Upper lobe of left lung (tissue), 6 donors: ENCODE measurements at regions not wholly inside any gene's neighbourhood (a gene's known extent, or its start where the extent isn't known, plus 50 kb on each side); places are given as distances from the start of the nearest gene placed in this dataset.
A peak's percentile ranks its signal among the peaks of the same experiment; 100 is the strongest.

Source experiments
- ATAC-seq, 2 donors: fragments of 200-7000 bp; cut with Tn5 transposase; one replicate each; pipeline ENCODE4 v1.9.1; 2022; ENCODE audit warnings: mild to moderate bottlenecking in 2 of 2, moderate library complexity in 2 of 2; ENCODE audit not compliant: low FRiP score in 2 of 2
- DNase-seq, 2 donors: peaks; one replicate each; pipeline ENCODE4 v3.0.0-alpha.2; 2019 to 2020
- H3K27ac ChIP-seq, 4 donors: fragments of 200-600 bp; sonication (generic); one replicate each; pipeline ENCODE4 v1.5.1; 2016 to 2019
- H3K27me3 ChIP-seq, 4 donors: fragments of 200-600 bp; sonication (generic); one replicate each; pipeline ENCODE4 v1.5.1; 2017 to 2019
- H3K36me3 ChIP-seq, 4 donors: fragments of 200-600 bp; sonication (generic); one replicate each; pipeline ENCODE4 v1.5.1; 2016 to 2019
- H3K4me1 ChIP-seq, 4 donors: fragments of 200-600 bp; sonication (generic); one replicate each; pipeline ENCODE4 v1.5.1; 2018 to 2019
- H3K4me3 ChIP-seq, 4 donors: fragments of 200-600 bp; sonication (generic); one replicate each; pipeline ENCODE4 v1.5.1; 2017 to 2019; ENCODE audit warnings: mild to moderate bottlenecking in 2 of 4, moderate library complexity in 1 of 4
- H3K9me3 ChIP-seq, 4 donors: fragments of 200-600 bp; sonication (generic); one replicate each; pipeline ENCODE4 v1.5.1; 2018 to 2019
- EP300 ChIP-seq, 4 donors: sonication (generic); formaldehyde crosslinking; IDR thresholded peaks; one replicate each; pipeline ENCODE4 v1.5.1; 2017; ENCODE audit warnings: antibody characterized with exemption in 4 of 4, control low read depth in 2 of 4
- POLR2A ChIP-seq, 4 donors: fragments of 450-650 bp; IDR thresholded peaks; one replicate each; pipeline ENCODE4 v1.5.1; 2016 to 2017; ENCODE audit warnings: antibody characterized with exemption in 4 of 4, mild to moderate bottlenecking in 2 of 4
- POLR2AphosphoS5 ChIP-seq, 2 donors: sonication (generic); formaldehyde crosslinking; IDR thresholded peaks; one replicate each; pipeline ENCODE4 v1.5.1; 2017; ENCODE audit warnings: antibody characterized with exemption in 2 of 2
- WGBS, 2 donors: methylation state at CpG; one replicate each; pipeline ENCODE4 v1.1.5; 2017 to 2018; 5-methylcytosine and 5-hydroxymethylcytosine counted together
- TF ChIP-seq, protein P1 (sequence below), 6 experiments: fragments of 450-650 bp in 4 of 6; fragments of 200-600 bp in 2 of 6; sonication (generic) in 2 of 6; IDR thresholded peaks; one replicate each; pipeline ENCODE4 v1.5.1; 2016 to 2019; ENCODE audit warnings: antibody characterized with exemption in 6 of 6
- donor health status: DM: no; HTN: no; CAD: no; lungs with moderate emphysema.
- donor health status: DM: no; HTN: yes; CAD: no; lungs with severe emphysema.

DNA sequence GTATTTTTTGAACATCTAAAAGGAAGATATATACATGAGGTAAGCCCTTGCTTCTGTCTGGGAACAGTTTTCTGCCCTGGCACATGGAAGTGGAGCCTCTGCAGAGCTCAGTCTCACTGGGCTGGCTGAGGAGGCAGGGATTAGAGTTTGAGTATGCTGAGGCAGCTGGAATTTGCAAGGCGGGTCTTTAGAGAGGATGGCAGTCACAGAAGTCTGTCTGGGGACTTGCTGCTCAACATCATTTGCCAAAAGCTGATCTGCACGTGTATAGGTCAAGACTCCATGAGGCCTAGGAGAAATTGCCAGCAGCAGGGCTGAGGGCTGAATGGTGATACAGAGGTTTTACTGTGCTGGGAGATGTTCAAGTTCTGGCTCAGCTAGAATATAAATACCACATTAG lies 163.6 kb upstream of the ANK2 start:
- no peaks in the 10 kb centered on the region for H3K36me3 ChIP-seq
- WGBS, 2 donors, result 84 to 94% methylated on average over 2 of the region's 2 CpGs
- ATAC-seq (no peak), DNase-seq (no peak)
- H3K4me3 ChIP-seq, result no peak overlapping the region
- no peak overlapping the region for H3K27ac ChIP-seq
- no peaks in the 10 kb centered on the region for H3K9me3 ChIP-seq
- no peaks in the 10 kb centered on the region for H3K4me1 ChIP-seq
- H3K27me3 ChIP-seq, result no peaks in the 10 kb centered on the region
- TF ChIP-seq, protein P1, sequence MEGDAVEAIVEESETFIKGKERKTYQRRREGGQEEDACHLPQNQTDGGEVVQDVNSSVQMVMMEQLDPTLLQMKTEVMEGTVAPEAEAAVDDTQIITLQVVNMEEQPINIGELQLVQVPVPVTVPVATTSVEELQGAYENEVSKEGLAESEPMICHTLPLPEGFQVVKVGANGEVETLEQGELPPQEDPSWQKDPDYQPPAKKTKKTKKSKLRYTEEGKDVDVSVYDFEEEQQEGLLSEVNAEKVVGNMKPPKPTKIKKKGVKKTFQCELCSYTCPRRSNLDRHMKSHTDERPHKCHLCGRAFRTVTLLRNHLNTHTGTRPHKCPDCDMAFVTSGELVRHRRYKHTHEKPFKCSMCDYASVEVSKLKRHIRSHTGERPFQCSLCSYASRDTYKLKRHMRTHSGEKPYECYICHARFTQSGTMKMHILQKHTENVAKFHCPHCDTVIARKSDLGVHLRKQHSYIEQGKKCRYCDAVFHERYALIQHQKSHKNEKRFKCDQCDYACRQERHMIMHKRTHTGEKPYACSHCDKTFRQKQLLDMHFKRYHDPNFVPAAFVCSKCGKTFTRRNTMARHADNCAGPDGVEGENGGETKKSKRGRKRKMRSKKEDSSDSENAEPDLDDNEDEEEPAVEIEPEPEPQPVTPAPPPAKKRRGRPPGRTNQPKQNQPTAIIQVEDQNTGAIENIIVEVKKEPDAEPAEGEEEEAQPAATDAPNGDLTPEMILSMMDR (IDR thresholded peaks at IDR 0.05), result no peak
- TF ChIP-seq POLR2AphosphoS5 (IDR thresholded peaks at IDR 0.05) (no peak), EP300 (IDR thresholded peaks at IDR 0.05) (no peak), POLR2A (IDR thresholded peaks at IDR 0.05) (no peak)

DNA sequence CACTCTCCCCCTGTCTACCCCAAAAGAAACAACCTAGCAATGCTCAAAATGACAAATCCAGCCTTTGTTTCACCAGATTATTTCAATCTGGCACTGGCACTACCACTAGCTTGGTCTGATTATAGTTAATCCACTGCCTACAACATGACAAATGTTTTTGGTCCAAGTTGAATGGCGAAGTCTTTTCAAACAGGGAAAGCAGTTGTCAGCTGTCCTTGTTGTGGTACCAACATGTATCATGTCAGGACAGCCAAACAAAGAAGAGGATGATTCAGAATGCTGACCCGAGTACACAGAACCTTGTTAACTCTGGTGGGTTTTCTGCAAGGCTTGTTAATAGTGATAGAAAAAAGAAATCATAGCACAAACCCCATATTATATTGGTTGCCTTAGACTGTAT lies 160.8 kb upstream of the ANK2 start:
- no peaks in the 10 kb centered on the region for H3K4me1 ChIP-seq
- DNase-seq (no peak), ATAC-seq (no peak)
- WGBS, 2 donors, result 77 to 87% methylated on average over 2 of the region's 2 CpGs
- no peak overlapping the region for H3K27ac ChIP-seq
- no peaks in the 10 kb centered on the region for H3K36me3 ChIP-seq
- no peak overlapping the region for H3K4me3 ChIP-seq
- H3K9me3 ChIP-seq, result no peaks in the 10 kb centered on the region
- H3K27me3 ChIP-seq, result no peaks in the 10 kb centered on the region
- no peak for TF ChIP-seq POLR2AphosphoS5 (IDR thresholded peaks at IDR 0.05)
- no peak for TF ChIP-seq EP300 (IDR thresholded peaks at IDR 0.05)
- no peak for TF ChIP-seq POLR2A (IDR thresholded peaks at IDR 0.05)
- TF ChIP-seq, protein P1 (IDR thresholded peaks at IDR 0.05), result no peak

DNA sequence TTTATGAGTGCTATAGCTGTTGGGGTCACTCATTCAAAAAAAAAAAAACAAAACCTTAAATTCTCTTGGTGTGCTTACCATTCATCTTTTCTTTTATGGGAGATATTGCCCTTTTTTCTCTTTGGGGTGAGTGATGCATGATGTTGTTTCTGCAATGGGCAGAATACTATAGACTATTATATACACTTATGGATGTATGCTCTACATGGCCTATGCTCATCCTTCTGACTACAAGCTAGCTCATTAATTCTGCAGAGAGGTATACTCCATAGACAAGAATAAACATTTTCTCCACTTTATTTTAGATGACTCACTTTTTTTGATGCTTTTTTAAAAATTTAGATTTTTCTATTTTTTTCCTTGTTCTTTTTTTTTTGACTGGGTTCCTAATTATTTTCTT lies 160.3 kb upstream of the ANK2 start:
- Histone ChIP-seq H3K36me3 (no peaks in the 10 kb centered on the region), H3K27ac (no peak overlapping the region), H3K4me1 (no peaks in the 10 kb centered on the region), H3K4me3 (no peak overlapping the region), H3K9me3 (no peaks in the 10 kb centered on the region), H3K27me3 (no peaks in the 10 kb centered on the region)
- ATAC-seq, result no peak
- TF ChIP-seq POLR2A (IDR thresholded peaks at IDR 0.05) (no peak), EP300 (IDR thresholded peaks at IDR 0.05) (no peak), POLR2AphosphoS5 (IDR thresholded peaks at IDR 0.05) (no peak)
- TF ChIP-seq, protein P1 (IDR thresholded peaks at IDR 0.05), result no peak
- no peak for DNase-seq

DNA sequence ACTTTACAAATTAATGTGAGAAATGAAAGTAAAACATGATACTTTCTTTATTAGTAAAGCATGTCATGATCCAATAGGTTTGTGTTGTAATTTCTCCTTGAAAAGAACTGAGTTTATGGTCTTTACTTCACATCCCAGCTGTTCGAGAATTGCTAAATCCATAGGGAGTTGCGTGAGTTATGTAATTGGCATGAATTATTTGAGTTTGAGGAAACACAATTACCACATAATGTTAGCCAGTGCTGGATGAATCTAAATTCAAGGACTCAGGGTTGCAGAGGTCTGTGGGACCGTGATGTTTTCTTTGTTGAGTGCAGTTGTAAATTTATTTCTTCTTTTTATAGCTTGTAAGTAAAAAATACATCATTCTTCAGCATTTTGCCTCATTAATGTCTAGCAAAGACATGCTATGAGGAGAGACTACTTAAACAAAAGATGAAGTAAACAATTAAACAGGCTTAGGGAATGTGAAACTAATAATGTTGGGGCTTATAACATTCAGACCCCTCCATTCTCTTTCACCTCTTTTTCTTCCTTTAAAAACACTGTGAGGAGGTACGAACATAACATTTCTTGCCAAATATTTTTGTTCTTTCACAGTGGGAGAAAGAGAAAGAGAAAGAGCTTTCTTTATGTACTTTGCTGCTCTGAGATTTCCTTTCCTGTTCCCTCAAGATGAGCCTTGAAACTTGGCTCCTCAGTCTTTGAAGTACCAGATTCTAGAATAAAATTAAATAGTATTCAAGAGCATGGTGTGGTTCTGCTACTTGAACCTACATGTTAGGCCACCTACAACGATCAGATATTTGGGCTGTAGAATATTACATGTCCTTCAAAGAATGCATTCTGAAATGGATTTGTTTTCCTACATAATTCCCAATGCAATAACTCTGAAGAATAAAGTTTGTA lies 159.6 kb upstream of the ANK2 start:
- no peak for TF ChIP-seq POLR2AphosphoS5 (IDR thresholded peaks at IDR 0.05)
- TF ChIP-seq EP300 (IDR thresholded peaks at IDR 0.05), result no peak
- TF ChIP-seq, protein P1 (IDR thresholded peaks at IDR 0.05), result no peak
- TF ChIP-seq POLR2A (IDR thresholded peaks at IDR 0.05), result no peak
- H3K36me3 ChIP-seq, result no peaks in the 10 kb centered on the region
- ATAC-seq (peak in 1 of 2 donors; percentile 85), DNase-seq (no peak)
- H3K27ac ChIP-seq, result peak overlapping the region in 1 of 4 donors; percentile 39
- WGBS, 2 donors, result 52 to 55% methylated on average over 5 of the region's 5 CpGs
- no peaks in the 10 kb centered on the region for H3K4me1 ChIP-seq
- H3K4me3 ChIP-seq, result peak overlapping the region in 2 of 4 donors; percentile 5 to 21
- H3K27me3 ChIP-seq, result no peaks in the 10 kb centered on the region
- no peaks in the 10 kb centered on the region for H3K9me3 ChIP-seq

DNA sequence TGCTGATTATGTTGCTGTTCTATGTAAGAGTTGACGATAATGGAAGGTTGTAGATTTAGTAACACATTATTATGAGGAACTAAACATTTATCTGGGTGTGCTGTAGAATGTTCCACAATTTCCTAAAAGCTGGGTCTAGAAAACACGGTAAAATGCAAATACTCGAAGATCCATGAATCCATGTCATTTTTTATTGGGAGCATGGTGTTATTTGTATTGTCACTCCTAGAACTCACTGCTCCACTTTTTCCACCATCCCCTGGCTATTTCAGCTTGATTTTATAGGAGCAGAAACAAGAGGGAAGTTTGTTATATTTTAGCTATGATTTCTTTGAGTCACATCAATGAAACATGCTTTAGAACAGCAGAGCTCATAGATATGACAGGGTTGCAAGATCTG lies 155.0 kb upstream of the ANK2 start:
- H3K4me1 ChIP-seq, result no peaks in the 10 kb centered on the region
- no peak for ATAC-seq
- no peaks in the 10 kb centered on the region for H3K27me3 ChIP-seq
- DNase-seq, result no peak
- 84 to 95% methylated on average over 3 of the region's 3 CpGs for WGBS, 2 donors
- TF ChIP-seq, protein P1 (IDR thresholded peaks at IDR 0.05), result no peak
- TF ChIP-seq POLR2AphosphoS5 (IDR thresholded peaks at IDR 0.05), result no peak
- TF ChIP-seq EP300 (IDR thresholded peaks at IDR 0.05), result no peak
- no peak for TF ChIP-seq POLR2A (IDR thresholded peaks at IDR 0.05)
- no peaks in the 10 kb centered on the region for H3K36me3 ChIP-seq
- no peak overlapping the region for H3K4me3 ChIP-seq
- H3K9me3 ChIP-seq, result no peaks in the 10 kb centered on the region
- H3K27ac ChIP-seq, result no peak overlapping the region
